HPDE6-E6E7 (cell line): ENCODE measurements at regions not wholly inside any gene's neighbourhood (a gene's known extent, or its start where the extent isn't known, plus 50 kb on each side); places are given as distances from the start of the nearest gene placed in this dataset.
"Not testable (repeated sequence)": the region's sequence is repeated elsewhere in the genome, so short reads cannot be mapped to it uniquely, and the experiment has no call there.

Experiments used
- DNase-seq: peaks from one replicate; pipeline ENCODE4 v3.0.0; 2011; ENCODE audit warnings: missing footprints; ENCODE audit errors: extremely low spot score

DNA sequence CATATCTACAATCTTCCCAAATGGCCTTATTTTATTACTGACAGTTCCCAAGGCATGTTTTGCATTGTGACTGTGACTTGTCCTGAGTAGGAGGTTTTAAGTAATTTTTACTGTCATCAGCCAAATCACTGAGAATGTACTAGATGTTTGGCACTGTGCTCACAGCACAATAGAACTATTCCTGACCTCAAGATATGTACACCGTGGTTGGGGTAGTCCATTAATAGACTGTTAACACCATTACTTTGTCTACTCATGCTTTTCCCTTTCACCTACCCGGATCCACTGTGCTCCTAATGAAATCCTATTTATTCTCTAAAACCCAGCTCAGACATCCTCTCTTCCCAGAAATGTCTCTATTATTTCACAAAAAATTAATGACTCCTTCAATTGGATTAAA, 168.7 kb upstream of the TENM4 start:
- DNase-seq = no peak

DNA sequence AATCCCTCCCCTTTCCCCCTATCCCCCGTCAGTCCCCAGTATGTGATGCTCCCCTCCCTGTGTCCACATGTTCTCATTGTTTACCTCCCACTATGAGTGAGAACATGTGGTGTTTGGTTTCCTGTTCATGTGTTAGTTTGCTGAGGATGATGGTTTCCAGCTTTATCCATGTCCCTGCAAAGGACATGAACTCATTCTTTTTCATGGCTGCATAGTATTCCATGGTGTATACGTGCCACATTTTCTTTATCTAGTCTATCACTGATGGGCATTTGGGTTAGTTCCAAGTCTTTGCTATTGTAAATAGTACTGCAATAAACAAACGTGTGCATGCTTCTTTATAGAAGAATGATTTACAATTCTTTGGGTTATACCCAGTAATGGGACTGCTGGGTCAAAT, 165.6 kb upstream of the TENM4 start:
- not testable (repeated sequence) for DNase-seq

DNA sequence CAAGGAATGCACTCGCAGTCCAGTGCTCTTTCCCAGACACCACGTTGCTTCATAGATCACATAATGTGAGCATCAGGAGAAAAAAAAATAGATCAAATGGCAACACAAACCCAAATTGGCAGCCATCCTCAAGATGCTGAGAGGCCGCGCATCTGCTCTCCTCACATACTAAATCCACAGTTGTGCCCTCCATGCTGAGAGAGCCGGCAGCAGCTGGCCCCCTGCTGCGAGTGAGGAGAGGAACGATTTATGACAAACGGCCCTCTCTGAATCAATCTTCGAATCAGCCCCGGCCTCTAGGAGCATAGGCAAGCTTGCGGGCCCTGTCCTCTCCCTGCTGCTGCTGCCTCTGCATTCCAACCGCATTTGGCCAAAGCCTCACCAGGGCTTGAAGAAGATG, 159.9 kb upstream of the TENM4 start:
- DNase-seq = no peak

GRCh38 chr11:79594834-79595233, 154.0 kb upstream of the TENM4 start:
- no peak for DNase-seq

GRCh38 chr11:79592824-79593223, 152.0 kb upstream of the TENM4 start:
- no peak for DNase-seq

- DNase-seq = no peak
Measured at GRCh38 chr11:79592406-79592805, 151.6 kb upstream of the TENM4 start.

DNA sequence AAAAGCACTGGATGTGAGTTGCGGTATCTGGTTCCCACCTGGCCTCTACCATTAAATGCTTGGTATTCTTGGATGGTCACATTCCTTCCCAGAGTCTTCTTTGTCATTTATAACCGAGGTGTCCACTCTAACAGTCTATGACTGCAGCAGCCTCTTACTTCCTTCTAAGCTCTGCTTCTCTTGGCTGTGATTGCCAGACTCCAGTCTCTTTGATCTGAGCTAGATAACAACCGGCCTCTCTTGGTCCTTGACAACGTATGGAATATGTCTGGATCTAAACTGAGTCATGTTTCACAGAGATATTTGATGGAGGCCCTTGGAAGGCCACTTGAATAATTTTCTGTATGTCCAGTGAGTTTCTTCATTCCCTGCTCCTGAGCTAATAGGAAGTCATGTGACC, 141.6 kb upstream of the TENM4 start:
- DNase-seq = no peak

- DNase-seq = no peak
Measured at GRCh38 chr11:79579063-79579462, 138.2 kb upstream of the TENM4 start.

GRCh38 chr11:79578116-79578515, 137.3 kb upstream of the TENM4 start:
- no peak for DNase-seq

DNA sequence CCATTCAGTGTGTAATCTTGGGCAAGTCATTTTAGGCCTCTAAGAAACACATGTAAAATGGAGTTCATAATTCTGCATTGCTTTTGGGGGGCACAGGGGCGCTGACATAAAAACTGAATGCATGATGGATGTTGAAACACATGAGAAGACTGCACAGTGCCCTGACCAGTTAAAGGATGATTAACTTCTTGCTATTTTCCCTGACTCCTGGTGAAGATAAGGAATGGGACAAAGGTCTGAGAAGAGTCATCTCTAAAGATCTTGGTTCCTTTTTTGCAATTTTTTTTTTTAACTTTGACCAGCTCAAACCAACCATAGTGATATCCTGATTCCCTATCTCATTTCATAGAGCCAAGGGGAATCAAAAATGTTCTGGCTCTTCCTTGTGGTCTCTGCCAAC, 134.9 kb upstream of the TENM4 start:
- no peak for DNase-seq

DNA sequence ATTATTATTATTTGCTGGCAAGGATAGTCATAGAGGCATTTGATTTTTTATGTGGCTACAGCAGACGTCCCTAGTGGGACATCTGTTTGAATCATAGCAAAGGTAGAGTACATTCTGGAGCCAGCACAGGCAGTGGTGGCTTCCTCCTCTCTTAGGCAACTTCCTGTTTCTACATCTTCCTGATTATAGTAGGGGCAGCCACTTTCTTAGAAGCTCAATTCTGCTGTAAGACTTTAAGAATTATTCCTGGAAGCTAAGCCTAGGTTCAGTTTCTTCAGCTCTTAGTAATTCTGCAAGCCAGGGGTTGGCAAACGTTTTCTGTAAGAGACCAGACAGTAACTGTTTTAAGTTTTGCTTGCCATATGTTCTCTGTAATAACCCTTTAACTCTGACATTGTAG, 129.3 kb upstream of the TENM4 start:
- no peak for DNase-seq

GRCh38 chr11:79564288-79564925, 123.6 kb upstream of the TENM4 start:
- DNase-seq = no peak

DNA sequence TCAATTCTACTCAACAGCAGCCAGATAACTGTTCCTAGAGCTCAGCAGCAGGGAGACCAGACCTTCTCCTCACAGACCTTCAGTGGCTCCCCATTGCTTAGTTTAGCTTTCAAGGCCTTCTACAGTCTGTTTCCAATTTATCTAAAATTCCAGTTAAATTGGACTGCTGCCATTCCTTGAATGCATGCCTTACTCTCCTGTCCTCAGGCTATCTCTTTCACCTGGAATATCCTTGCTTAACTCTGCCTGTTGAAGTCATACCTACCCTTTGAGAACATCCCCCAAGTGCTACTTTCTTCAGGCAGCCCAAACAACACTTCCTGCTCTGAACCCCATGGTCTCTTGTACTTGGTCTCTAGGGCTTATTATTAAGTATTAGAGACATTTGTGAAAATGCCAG, 120.7 kb upstream of the TENM4 start:
- DNase-seq = no peak

DNA sequence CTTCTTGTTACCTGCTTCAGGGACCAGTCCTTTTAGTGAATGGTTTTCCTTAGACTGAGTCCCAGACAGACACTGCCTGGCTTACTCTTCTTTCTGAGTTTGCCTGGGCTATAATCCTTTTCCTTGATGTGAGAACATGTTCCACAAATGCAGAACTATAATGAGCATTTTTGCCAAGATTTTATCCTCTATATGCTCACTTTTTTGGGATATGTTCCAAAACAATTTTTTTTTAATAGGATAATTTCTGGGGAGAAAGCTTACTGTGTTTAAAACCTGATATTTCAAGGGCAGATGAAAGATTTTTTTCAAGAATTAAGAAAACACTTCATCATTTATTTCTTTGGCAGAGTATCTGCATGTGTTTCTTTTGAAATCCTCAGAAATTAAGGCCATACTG, 110.0 kb upstream of the TENM4 start:
- DNase-seq = no peak

GRCh38 chr11:79547256-79547655, 106.4 kb upstream of the TENM4 start:
- no peak for DNase-seq

DNA sequence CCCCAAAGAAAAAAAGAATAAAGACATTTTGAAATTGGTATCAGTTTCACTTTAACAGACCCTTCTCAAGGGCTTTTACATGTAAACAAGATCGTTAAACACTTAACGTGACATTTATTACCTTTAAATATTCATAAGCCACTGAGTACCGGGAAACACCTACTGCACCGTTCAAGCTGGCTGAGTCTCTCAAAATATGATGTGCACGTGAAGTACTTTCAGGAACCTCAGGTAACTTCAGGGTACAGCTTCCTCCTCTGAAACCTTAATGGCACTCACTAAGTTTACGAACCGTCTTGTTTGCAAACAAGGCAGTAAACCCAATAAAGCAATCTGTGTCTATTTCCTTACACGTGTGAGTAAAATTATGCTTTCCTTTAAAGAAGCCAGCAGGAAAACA, 105.5 kb upstream of the TENM4 start:
- no peak for DNase-seq

GRCh38 chr11:79544361-79544760, 103.5 kb upstream of the TENM4 start:
- no peak for DNase-seq

GRCh38 chr11:79543101-79543500, 102.3 kb upstream of the TENM4 start:
- no peak for DNase-seq

- no peak for DNase-seq
Measured at GRCh38 chr11:79541466-79541865, 100.6 kb upstream of the TENM4 start.

DNA sequence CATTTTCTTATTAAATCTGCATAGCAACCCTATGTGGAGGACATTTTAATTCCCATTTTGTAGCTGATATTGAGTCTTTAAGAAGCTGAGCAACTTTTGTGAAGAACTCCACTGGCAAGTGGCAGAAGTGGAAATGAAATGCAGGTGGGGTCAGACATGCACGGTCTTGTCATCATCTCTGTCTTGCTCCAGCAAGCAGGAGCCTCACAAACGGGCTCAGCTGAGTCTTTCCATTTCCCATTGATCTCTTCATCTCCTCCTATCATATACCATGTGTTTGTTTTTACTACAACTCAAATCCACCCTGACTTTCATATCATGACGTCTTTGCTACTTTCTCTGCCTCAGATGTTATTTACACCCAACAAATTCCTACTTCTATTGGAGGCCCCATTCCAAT, 97.9 kb upstream of the TENM4 start:
- peak; percentile 25 for DNase-seq

GRCh38 chr11:79536155-79536917, 95.5 kb upstream of the TENM4 start:
- no peak for DNase-seq

DNA sequence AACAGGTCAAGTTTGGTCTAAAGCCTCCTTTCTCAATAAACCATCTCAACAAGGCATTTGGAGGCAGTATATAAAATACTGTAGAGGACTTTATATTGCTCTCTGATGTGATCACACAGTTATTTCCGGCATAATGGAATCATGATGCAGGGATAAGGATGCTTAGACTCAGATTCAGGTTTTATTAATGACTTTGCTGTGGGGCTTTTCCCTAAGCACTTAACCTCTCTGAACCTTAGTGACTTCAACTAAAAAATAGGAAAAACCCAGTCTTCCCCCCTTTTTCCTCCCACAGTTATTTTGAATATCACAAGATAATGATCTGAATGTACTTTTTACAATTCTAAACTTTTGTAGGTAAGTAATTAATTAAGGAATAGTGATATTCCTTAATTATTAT, 94.8 kb upstream of the TENM4 start:
- no peak for DNase-seq

DNA sequence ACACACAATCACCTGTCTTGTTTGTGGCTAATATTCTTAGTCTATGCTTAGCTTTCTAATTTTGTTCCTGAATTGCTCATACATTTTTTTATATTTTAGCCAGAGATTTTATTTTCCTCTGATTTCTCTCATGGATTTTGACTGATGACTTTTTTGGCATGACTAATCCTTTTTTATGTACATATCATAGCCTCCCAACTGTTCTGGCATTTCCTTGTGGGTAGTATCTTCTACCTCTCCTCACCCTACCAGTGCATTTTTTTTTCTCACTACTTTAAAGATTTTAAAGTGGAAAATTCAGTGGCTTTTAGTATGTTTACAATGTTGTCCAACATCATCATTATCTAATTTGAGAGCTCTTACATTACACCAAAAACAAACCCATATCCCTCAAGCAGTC, 84.4 kb upstream of the TENM4 start:
- DNase-seq = no peak

DNA sequence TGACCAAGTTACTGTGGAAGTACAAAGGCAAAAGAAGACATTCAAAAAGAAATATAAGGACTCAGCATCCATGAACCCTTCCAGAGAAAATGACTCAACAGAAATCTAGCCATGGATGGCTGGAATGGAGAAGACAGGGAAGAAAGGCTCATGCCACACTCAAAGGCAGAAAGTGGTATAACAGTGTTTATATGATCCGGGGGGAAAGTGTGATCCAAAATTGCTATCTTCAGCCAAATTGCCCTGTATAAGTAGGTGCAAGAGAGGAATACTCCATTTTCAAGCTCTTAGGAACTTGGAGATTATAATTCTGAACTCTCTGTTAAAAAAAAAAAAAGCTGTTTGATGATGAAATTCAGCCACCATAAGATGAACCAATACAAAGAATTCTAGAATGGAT, 81.8 kb upstream of the TENM4 start:
- DNase-seq = no peak
